A673 (cell line): ENCODE measurements at regions not wholly inside any gene's neighbourhood (a gene's known extent, or its start where the extent isn't known, plus 50 kb on each side); places are given as distances from the start of the nearest gene placed in this dataset.

ENCODE experiments used
- EZH2 ChIP-seq: fragments of 200-600 bp; sonication (generic); IDR thresholded peaks from 2 replicates; pipeline ENCODE4 v1.6.1; 2017; ENCODE audit warnings: borderline replicate concordance, low read depth, mild to moderate bottlenecking, mixed read lengths, antibody characterized with exemption, low read length; ENCODE audit not compliant: poor library complexity, severe bottlenecking
- TF ChIP-seq, protein P1 (sequence below): fragments of 300-800, 200-600 bp; sonication (generic); conservative IDR thresholded peaks from 2 replicates; pipeline ENCODE4 v1.5.1; 2017; ENCODE audit warnings: low read depth, mild to moderate bottlenecking, antibody characterized with exemption, low read length, moderate library complexity, mixed read lengths

DNA sequence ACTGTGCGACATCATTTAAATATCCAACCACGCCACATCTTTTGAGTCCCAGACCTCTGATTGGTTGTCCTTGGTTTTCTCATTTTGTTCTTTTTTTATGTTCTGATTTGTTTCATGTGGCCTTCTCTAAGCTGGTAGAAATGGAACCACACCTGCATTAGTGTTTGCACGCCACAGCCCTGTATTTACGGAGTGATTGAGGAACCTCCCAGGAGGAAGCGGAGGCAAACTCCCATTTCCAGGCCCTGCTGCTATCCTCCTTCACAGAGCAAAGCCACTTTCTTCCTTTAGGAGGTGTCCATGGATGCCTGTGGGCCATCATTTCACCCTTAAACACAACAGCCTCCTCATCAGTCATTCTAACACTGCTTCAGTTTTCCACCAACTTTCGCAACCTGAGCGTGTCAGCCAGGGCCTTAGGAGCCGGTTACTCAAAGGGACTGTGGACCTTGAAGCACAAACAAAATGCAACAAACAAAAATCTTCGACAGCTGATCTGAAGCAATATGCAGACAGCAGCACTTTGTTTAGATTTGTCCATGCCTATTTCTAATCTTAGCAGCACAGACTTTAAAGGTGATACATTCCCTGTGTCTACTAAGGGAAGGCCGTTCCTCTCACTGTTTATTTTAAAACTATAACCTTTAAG, 1258.1 kb upstream of the TMEM132C start:
- TF ChIP-seq, protein P1, sequence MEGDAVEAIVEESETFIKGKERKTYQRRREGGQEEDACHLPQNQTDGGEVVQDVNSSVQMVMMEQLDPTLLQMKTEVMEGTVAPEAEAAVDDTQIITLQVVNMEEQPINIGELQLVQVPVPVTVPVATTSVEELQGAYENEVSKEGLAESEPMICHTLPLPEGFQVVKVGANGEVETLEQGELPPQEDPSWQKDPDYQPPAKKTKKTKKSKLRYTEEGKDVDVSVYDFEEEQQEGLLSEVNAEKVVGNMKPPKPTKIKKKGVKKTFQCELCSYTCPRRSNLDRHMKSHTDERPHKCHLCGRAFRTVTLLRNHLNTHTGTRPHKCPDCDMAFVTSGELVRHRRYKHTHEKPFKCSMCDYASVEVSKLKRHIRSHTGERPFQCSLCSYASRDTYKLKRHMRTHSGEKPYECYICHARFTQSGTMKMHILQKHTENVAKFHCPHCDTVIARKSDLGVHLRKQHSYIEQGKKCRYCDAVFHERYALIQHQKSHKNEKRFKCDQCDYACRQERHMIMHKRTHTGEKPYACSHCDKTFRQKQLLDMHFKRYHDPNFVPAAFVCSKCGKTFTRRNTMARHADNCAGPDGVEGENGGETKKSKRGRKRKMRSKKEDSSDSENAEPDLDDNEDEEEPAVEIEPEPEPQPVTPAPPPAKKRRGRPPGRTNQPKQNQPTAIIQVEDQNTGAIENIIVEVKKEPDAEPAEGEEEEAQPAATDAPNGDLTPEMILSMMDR: no peak
- no peak for TF ChIP-seq EZH2
